ENCODE measurements at regions not wholly inside any gene's neighbourhood (a gene's known extent, or its start where the extent isn't known, plus 50 kb on each side); places are given as distances from the start of the nearest gene placed in this dataset.

- TF ChIP-seq CTCF (conservative IDR thresholded peaks at IDR 0.05; ENCODE audit: low read depth, low read length) = no peak
- no peak for TF ChIP-seq EZH2 (IDR thresholded peaks at IDR 0.05; ENCODE audit: borderline replicate concordance, low read depth, low read length, poor library complexity, severe bottlenecking)
These were observed 236.3 kb upstream of the HABP2 start for GRCh38 chr10:113316506-113316905.
